ENCODE measurements at regions not wholly inside any gene's neighbourhood (a gene's known extent, or its start where the extent isn't known, plus 50 kb on each side); places are given as distances from the start of the nearest gene placed in this dataset.

DNA sequence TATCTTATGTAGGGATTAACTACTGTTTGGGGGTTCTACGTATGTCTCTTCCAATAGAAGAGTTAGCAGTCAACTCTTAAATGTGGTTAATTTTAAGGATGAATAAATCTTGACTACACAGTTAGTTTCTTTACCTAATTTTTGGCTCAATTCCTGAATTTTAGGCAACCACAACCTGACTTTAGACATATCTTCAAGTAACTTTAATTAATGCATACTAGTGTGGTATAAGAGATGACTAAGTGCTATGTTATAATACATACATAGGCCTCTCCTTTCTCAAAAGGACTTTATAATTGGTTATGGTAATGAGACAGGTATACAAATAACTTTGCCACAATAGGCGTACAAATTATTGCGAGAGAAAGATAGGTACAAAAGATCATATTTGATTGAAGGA is 312.0 kb downstream of the IRS1 start:
- Mint-ChIP-seq H3K4me1 (no peaks in the 10 kb centered on the region), H3K4me3 (no peak overlapping the region), H3K27me3 (peaks cover 2% of the 10 kb centered on the region), H3K27ac (no peak overlapping the region), H3K36me3 (no peaks in the 10 kb centered on the region), H3K9me3 (no peaks in the 10 kb centered on the region)
- CTCF ChIA-PET, result no interaction called here
- DNase-seq, result no peak

DNA sequence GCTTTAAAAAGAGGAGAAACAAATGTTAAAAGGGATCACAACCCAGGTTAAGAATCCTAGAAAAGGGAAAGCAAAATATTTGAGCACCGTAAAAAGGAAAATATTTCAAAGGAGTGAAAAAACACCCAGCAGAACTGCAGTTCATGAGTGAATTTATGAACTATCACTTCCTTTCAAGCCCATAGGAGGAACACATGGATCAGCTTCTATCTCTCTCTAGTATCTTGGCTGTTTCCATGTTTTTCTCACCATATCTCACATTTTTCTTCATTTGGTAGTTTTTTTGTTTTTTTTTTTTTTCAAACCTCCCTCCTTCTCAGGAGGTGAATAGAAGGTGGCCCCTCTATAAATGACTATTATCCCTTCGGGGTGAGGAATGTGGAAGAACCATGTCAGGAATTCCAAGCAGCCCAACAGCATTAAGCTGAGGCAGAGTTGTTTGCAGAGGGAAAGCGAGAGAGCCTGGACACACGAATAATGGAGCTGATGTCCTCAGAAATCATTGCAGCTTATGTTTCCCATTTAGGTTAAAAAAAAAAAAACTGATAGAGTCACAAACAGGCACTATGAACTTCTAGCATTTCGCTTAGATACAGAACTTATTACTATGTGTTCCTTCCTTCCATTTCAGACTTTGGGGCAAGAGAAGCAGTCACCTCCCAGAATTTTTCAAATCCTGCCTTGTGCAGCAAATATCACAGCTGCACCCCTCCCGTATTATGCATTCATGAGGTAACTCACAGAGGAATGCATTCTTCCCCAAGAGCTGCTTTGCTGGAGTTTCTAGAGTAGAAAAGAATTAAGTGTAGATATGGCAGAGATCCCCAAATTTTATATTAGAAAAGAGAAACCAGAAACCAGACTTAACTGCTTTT is 315.6 kb downstream of the IRS1 start:
- no peaks in the 10 kb centered on the region for H3K4me1 Mint-ChIP-seq
- H3K27me3 Mint-ChIP-seq, result no peaks in the 10 kb centered on the region
- H3K9me3 Mint-ChIP-seq, result no peaks in the 10 kb centered on the region
- no peak overlapping the region for H3K4me3 Mint-ChIP-seq
- no peaks in the 10 kb centered on the region for H3K36me3 Mint-ChIP-seq
- DNase-seq, result no peak
- no peak overlapping the region for H3K27ac Mint-ChIP-seq
- CTCF ChIA-PET, result no interaction called here

DNA sequence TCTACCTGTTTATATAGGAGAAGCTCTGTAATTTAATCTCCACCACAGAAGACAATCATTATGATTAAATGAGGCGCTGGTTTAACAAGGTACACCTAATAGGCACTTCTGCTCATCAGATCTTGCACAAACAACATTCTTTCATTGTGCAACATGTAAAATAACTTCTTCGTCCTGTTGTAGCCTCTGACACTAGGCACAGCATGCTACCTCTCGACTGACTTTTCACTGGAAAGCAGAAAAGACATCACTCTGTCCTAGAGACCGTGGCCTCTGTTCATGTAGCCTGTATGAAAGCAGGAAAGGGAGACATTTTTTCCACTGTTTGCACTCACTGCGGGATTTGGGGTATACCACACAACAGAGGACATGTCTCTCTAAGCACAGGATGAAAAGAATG is 316.5 kb downstream of the IRS1 start:
- Mint-ChIP-seq H3K27ac (no peak overlapping the region), H3K4me1 (no peaks in the 10 kb centered on the region), H3K27me3 (no peaks in the 10 kb centered on the region), H3K9me3 (no peaks in the 10 kb centered on the region), H3K36me3 (no peaks in the 10 kb centered on the region), H3K4me3 (no peak overlapping the region)
- no peak for DNase-seq
- CTCF ChIA-PET, result no interaction called here

DNA sequence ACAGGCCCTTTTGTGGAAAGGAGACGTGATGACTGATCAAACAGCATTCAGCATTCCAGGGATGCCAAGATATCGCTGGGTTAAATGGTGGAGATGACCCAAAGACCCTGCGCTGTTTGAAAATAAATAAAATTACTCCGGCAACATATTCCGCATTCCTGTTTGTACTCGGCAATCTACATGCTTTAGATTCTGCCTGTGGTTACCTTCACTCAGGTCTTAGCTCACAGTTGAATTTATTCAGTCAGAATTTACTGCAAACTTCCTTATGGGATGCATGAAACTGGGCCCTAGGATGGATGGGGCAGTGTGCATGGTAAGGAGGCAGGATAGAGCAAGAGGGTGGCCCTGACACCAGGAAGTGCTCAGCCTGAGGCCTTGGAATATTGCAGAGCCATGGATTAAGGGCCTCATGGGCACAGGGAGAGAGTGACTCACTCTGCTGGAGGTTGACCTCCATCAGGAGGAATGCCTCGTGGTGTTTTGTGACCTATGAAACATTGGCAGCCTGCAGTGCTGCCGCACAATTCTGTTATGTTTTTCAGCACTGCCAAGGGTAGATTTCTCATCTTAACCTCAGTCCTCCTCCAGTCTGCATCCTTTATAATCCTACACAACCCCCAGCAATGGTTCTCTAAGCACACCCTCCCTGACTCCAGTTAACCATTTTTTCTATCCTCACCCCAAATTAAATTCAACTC is 321.4 kb downstream of the IRS1 start:
- no peak overlapping the region for H3K4me3 Mint-ChIP-seq
- no peak overlapping the region for H3K27ac Mint-ChIP-seq
- H3K36me3 Mint-ChIP-seq, result no peaks in the 10 kb centered on the region
- no peaks in the 10 kb centered on the region for H3K4me1 Mint-ChIP-seq
- H3K9me3 Mint-ChIP-seq, result no peaks in the 10 kb centered on the region
- H3K27me3 Mint-ChIP-seq, result peaks cover 4% of the 10 kb centered on the region
- CTCF ChIA-PET, result interaction anchor here (0.8 kb wide), 1 partner anchor 119 kb away, joined by 3 read pairs; no protein-coding TSS in a partner anchor
- no peak for DNase-seq

DNA sequence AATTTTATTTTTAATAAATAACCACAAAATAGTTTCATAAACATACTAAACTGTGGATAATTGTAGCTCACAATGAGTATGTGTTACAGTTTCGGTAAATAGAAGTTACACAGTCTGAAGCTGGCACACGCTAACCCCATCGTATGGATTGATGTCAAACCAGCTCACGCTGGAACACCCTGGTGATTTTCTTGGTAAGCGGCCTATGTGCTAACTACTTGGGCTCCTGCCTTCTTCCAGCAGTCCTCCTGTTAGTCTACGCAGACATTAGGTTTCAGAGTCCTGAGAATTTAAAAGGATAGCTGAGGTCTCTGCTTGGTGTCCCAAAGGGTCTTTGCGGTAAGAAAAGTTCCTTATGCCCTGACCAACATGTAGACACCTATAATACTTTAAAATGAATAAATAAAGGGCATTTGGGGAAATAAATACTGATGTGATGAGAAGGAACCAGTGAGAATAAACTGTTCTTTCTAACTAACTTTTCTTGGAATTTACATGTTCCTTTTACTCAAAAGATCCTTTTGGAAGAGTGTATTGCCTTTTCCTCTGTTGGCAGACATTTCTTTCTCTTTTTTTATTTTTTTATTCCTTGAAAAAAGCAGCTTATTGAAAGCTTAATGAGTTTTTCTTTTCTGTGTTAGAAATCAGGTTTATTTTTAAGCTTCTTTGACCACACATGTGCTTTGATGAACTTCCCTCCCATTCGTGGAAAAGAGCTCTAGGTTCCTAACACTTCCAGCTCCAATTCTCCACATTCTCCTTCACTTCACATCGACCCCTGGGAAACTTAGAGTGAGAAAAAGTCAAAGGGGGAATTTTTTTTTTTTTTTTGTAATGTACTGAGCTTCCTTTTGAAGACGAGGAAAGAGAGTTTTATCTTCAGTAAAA is 322.2 kb downstream of the IRS1 start:
- Mint-ChIP-seq H3K36me3 (no peaks in the 10 kb centered on the region), H3K9me3 (no peaks in the 10 kb centered on the region), H3K27ac (no peak overlapping the region), H3K4me3 (no peak overlapping the region), H3K27me3 (peaks cover 4% of the 10 kb centered on the region), H3K4me1 (no peaks in the 10 kb centered on the region)
- CTCF ChIA-PET, result interaction anchor here (0.8 kb wide), 1 partner anchor 118 kb away, joined by 3 read pairs; no protein-coding TSS in a partner anchor
- no peak for DNase-seq

DNA sequence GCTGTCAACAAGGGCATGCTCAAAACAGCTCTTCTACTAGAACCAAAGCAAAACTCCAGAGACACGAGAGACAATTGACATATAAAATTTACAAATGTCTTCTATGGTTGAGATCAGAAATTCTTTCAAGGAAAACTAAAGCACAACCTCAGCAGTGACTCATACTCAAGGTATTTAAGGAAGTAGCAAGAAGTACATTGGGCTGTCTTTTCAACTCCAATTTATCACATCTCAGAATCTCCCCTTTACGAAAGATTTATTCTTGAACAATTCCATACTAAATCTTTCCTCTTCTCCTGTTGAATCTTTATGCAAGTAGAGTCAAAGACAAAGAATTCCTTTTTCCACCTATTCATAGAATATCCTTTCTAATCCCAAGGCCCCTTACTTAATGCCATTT is 324.0 kb downstream of the IRS1 start:
- CTCF ChIA-PET, result no interaction called here
- H3K36me3 Mint-ChIP-seq, result no peaks in the 10 kb centered on the region
- peaks cover 4% of the 10 kb centered on the region for H3K27me3 Mint-ChIP-seq
- H3K27ac Mint-ChIP-seq, result no peak overlapping the region
- DNase-seq, result no peak
- H3K4me1 Mint-ChIP-seq, result no peaks in the 10 kb centered on the region
- H3K9me3 Mint-ChIP-seq, result no peaks in the 10 kb centered on the region
- no peak overlapping the region for H3K4me3 Mint-ChIP-seq

DNA sequence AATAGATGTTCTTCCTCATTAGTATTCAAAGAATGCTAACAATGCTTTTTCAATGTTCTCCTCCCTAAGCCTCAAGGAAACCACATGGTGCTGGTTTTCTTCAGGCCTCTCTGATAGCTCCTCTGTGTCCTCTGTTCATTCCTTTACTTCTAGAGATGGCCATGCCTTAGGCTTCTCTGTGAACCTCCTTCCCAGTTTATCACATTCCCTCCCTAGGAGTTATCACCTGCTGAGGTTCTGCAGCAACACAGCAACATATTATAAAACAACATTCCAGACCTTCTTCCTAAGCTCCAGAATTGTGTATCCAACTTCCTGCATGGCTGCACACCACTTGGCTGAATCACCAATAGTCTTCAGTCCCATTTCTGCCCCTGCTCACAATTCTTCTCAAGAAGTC is 325.5 kb downstream of the IRS1 start:
- H3K4me3 Mint-ChIP-seq, result no peak overlapping the region
- CTCF ChIA-PET, result no interaction called here
- no peak overlapping the region for H3K27ac Mint-ChIP-seq
- H3K27me3 Mint-ChIP-seq, result peaks cover 4% of the 10 kb centered on the region
- no peaks in the 10 kb centered on the region for H3K36me3 Mint-ChIP-seq
- no peak for DNase-seq
- no peaks in the 10 kb centered on the region for H3K9me3 Mint-ChIP-seq
- H3K4me1 Mint-ChIP-seq, result no peaks in the 10 kb centered on the region

DNA sequence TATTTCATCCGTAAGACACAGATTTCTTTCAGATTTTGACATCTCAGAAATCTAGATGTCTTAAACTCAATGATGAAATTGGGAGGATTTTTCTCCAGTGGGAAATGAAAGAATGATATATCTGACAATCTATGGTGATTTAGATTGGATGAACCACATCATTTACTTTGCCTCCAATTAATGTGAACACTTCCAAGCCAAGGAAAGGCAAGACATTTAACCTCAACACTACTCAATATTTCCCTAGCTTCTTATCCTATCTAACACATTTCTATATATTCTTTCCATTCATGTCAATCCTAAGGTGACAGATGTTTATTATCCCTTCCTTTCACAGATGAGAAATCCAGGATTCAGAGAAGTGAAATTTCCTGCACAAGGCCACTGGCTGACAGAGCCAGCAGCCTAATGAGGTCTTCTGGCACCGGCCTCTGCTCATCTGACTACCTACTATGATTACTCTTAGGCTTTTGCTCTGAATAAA is 327.6 kb downstream of the IRS1 start:
- no peaks in the 10 kb centered on the region for H3K36me3 Mint-ChIP-seq
- no peaks in the 10 kb centered on the region for H3K4me1 Mint-ChIP-seq
- no peak for DNase-seq
- H3K9me3 Mint-ChIP-seq, result no peaks in the 10 kb centered on the region
- no peak overlapping the region for H3K4me3 Mint-ChIP-seq
- H3K27ac Mint-ChIP-seq, result no peak overlapping the region
- peaks cover 4% of the 10 kb centered on the region for H3K27me3 Mint-ChIP-seq
- CTCF ChIA-PET, result no interaction called here

DNA sequence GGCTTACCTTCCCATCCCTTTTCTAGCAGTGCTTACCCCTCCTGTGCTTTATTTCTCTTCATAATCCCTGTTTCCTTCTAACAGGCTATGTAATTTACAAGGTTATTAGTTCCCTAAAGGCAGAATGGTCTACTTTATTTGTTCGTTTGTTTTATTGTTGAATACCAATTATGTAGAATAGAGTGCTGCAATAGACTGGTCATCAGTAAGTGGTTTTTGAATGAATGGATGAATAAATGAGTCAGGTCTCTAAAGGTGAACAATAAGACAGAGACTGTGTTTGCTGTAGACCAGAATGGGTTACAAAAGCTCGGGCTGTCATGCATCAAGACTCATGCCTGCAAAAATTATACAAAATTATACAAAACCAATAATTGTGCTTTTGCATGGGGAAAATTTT is 332.0 kb downstream of the IRS1 start:
- Mint-ChIP-seq H3K4me1 (no peaks in the 10 kb centered on the region), H3K27me3 (no peaks in the 10 kb centered on the region), H3K36me3 (no peaks in the 10 kb centered on the region), H3K27ac (no peak overlapping the region), H3K9me3 (no peaks in the 10 kb centered on the region), H3K4me3 (no peak overlapping the region)
- CTCF ChIA-PET, result no interaction called here
- DNase-seq, result no peak

DNA sequence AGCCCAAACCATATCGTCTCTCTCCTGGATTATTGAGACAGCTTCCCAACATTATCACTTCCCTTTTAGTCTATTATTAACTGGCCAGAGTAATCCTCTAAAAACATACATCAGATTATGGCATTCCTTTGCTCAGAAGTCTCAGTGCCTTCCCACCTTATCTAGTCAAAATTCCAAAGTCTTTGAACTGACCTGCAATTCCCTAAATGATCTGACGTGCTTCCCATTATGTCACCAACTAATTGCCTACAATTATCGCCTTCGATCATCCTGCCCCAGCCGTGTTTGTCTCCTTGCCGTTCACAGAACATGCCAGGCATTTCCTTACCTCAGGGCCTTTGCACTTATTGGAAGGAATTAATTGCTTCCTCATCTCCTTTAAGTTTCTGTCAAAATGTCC is 332.4 kb downstream of the IRS1 start:
- H3K36me3 Mint-ChIP-seq, result no peaks in the 10 kb centered on the region
- no peak for DNase-seq
- H3K27ac Mint-ChIP-seq, result no peak overlapping the region
- H3K4me1 Mint-ChIP-seq, result no peaks in the 10 kb centered on the region
- CTCF ChIA-PET, result no interaction called here
- no peak overlapping the region for H3K4me3 Mint-ChIP-seq
- no peaks in the 10 kb centered on the region for H3K27me3 Mint-ChIP-seq
- H3K9me3 Mint-ChIP-seq, result no peaks in the 10 kb centered on the region

DNA sequence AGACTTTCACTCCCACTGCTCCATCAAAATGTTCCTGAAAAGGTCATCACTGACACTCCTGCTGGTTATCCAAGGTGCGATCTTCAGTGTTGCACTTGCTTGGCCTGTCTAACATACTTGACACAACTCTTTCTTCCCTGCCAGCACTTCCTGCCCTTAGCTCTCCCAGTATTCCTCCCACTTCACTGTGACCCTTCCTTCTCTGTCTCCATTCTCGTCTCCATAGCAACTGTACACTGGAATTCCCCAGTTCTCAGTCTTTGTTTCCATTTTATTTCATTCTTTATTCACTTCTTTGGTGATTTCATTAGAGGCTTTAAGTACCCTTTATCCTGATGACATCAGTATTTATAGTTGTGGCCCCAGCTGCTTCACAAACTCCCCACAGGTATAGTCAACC is 333.0 kb downstream of the IRS1 start:
- no peak overlapping the region for H3K27ac Mint-ChIP-seq
- H3K27me3 Mint-ChIP-seq, result no peaks in the 10 kb centered on the region
- DNase-seq, result no peak
- H3K36me3 Mint-ChIP-seq, result no peaks in the 10 kb centered on the region
- H3K4me3 Mint-ChIP-seq, result no peak overlapping the region
- CTCF ChIA-PET, result no interaction called here
- H3K4me1 Mint-ChIP-seq, result no peaks in the 10 kb centered on the region
- H3K9me3 Mint-ChIP-seq, result no peaks in the 10 kb centered on the region

DNA sequence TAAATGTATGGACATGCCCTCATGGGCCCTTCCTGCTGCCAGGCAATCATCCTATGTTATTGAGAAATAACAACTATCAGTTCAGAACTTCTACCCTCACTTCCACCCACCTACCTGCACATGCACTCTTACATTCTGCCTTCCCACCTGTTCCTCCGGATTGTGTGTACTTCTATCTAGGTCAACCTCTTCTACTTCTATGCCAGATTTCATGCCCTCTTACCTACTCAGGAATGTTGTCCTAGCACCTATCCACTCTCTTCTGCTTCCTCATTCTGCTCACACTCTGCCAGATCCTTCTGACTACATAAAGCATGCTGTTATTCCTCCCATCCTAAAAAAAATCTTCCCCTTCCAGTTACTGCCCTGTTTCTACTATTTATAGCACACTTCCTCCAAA is 333.5 kb downstream of the IRS1 start:
- Mint-ChIP-seq H3K9me3 (no peaks in the 10 kb centered on the region), H3K27me3 (no peaks in the 10 kb centered on the region), H3K36me3 (no peaks in the 10 kb centered on the region), H3K4me3 (no peak overlapping the region), H3K27ac (no peak overlapping the region), H3K4me1 (no peaks in the 10 kb centered on the region)
- CTCF ChIA-PET, result no interaction called here
- DNase-seq, result no peak

DNA sequence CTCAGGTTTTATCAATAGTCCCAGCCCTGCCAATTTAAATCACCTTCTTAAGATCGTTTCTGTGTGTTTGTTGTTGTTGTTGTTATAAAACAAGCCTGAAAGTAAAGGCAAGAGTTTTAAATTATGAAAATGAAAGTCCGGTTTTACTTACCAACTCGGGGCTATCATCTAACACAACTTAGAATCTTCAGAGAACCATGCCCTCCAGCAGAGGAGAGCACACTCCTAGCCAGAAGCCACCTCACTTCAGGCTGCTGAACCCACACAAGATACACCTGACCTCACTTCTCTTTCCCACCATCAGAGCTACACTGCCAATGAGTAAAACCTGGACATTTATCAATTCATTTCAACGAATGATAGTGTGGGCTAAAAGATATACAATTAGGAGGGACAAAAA is 335.2 kb downstream of the IRS1 start:
- CTCF ChIA-PET, result interaction anchor here (1.0 kb wide), 1 partner anchor 31 kb away, joined by 4 read pairs; no protein-coding TSS in a partner anchor
- no peaks in the 10 kb centered on the region for H3K4me1 Mint-ChIP-seq
- H3K36me3 Mint-ChIP-seq, result no peaks in the 10 kb centered on the region
- DNase-seq, result no peak
- no peak overlapping the region for H3K4me3 Mint-ChIP-seq
- H3K27ac Mint-ChIP-seq, result no peak overlapping the region
- no peaks in the 10 kb centered on the region for H3K27me3 Mint-ChIP-seq
- H3K9me3 Mint-ChIP-seq, result no peaks in the 10 kb centered on the region

DNA sequence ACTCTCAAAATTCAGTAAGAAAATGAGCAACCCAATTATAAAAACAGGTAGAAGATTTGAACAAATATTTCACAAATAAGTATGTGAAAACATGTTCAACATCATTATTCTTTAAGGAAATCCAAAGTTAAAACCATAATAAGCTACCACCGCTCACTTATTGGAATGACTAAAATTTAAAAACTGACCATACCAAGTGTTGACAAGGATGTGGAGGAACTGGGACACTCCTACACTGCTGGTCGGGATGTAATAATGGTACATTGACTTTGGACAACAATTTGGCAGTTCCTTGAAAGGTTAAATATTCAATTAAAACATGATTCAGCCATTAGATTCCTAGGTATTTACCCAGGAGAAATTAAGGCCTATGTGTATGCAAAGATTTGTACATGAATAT is 336.5 kb downstream of the IRS1 start:
- no peak for DNase-seq
- H3K9me3 Mint-ChIP-seq, result no peaks in the 10 kb centered on the region
- H3K27me3 Mint-ChIP-seq, result no peaks in the 10 kb centered on the region
- no peaks in the 10 kb centered on the region for H3K4me1 Mint-ChIP-seq
- H3K27ac Mint-ChIP-seq, result no peak overlapping the region
- H3K36me3 Mint-ChIP-seq, result no peaks in the 10 kb centered on the region
- no peak overlapping the region for H3K4me3 Mint-ChIP-seq
- CTCF ChIA-PET, result no interaction called here

Data from activated naive CD4-positive, alpha-beta T cell treated with anti-CD3 and anti-CD28 coated beads, Interleukin-2, amount 10 ng/mL, durations not matched to agents 7 days and 5 days (primary cell).